HG03432 (cell line): ENCODE measurements at regions not wholly inside any gene's neighbourhood (a gene's known extent, or its start where the extent isn't known, plus 50 kb on each side); places are given as distances from the start of the nearest gene placed in this dataset.
"Not testable (repeated sequence)": the region's sequence is repeated elsewhere in the genome, so short reads cannot be mapped to it uniquely, and the experiment has no call there.

ENCODE experiments used
- ATAC-seq: cut with Tn5 transposase; IDR thresholded peaks from one replicate; pipeline ENCODE4 v1.9.1; 2021; ENCODE audit warnings: mild to moderate bottlenecking, moderate library complexity; ENCODE audit not compliant: unreplicated experiment

- peak; percentile 88 for ATAC-seq
These were observed 58.9 kb upstream of the THUMPD2 start for GRCh38 chr2:39837856-39838453.

GRCh38 chr2:39836638-39837037 lies 57.6 kb upstream of the THUMPD2 start:
- ATAC-seq = no peak

- no peak for ATAC-seq
These were observed 55.4 kb upstream of the THUMPD2 start for GRCh38 chr2:39834426-39834825.

GRCh38 chr2:39830610-39831009 lies 51.6 kb upstream of the THUMPD2 start:
- ATAC-seq = not testable (repeated sequence)
